Middle frontal gyrus (tissue), 1 donor: ENCODE measurements at regions not wholly inside any gene's neighbourhood (a gene's known extent, or its start where the extent isn't known, plus 50 kb on each side); places are given as distances from the start of the nearest gene placed in this dataset.

Experiments
- DNase-seq: peaks from one replicate; pipeline ENCODE4 v3.0.0-alpha.2; 2015; ENCODE audit warnings: low spot score; ENCODE audit errors: extremely low spot score

- DNase-seq: peak; percentile 76
Observed at GRCh38 chr13:99436686-99437416, 64.4 kb upstream of the TM9SF2 start.

- no peak for DNase-seq
Observed at GRCh38 chr13:99439048-99439447, 62.2 kb upstream of the TM9SF2 start.

GRCh38 chr13:99439850-99440604, 61.2 kb upstream of the TM9SF2 start:
- DNase-seq: no peak

GRCh38 chr13:99442273-99442895, 58.9 kb upstream of the TM9SF2 start:
- peak; percentile 36 for DNase-seq

GRCh38 chr13:99446242-99446641, 55.0 kb upstream of the TM9SF2 start:
- no peak for DNase-seq

GRCh38 chr13:99448546-99448945, 52.7 kb upstream of the TM9SF2 start:
- DNase-seq: no peak

- no peak for DNase-seq
Observed at GRCh38 chr13:99450416-99450815, 50.9 kb upstream of the TM9SF2 start.
